H1 (cell line): ENCODE measurements at regions not wholly inside any gene's neighbourhood (a gene's known extent, or its start where the extent isn't known, plus 50 kb on each side); places are given as distances from the start of the nearest gene placed in this dataset.

Experiments
- CTCF ChIA-PET: fragments of 300-600 bp; sonication (Branson Sonifier 250); formaldehyde crosslinking; loops from one replicate; lab custom pipeline; 2021; ENCODE audit not compliant: partially characterized antibody; lab: Charles Lee
- POLR2A ChIA-PET: fragments of 300-600 bp; sonication (Branson Sonifier 250); formaldehyde crosslinking; loops from one replicate; lab custom pipeline; 2021; ENCODE audit warnings: inconsistent platforms; ENCODE audit not compliant: partially characterized antibody; lab: Charles Lee
- DNase-seq, 2 experiments: peaks; one replicate each; pipeline versions ENCODE4 v3.0.0 to v3.0.0-alpha.2; 2010 to 2022; ENCODE audit warnings: low spot score in 2 of 2, low read depth in 1 of 2, mixed read lengths in 1 of 2
- FAIRE-seq: peaks from 2 replicates; lab custom pipeline; 2011; peaks lifted over from hg19 to GRCh38; lab: Jason Lieb, UNC
- H2AFZ ChIP-seq: 2 replicates; pipeline ENCODE4 v1.8.1; 2012; ENCODE audit warnings: low read length, inconsistent platforms
- H2AK5ac ChIP-seq: 2 replicates; pipeline ENCODE4 v1.6.1; 2013; ENCODE audit warnings: low read depth, low read length
- H2BK120ac ChIP-seq: replicated peaks from 2 replicates; pipeline ENCODE3; 2013; ENCODE audit warnings: low read depth, low read length, inconsistent platforms
- H2BK12ac ChIP-seq: 2 replicates; pipeline ENCODE4 v1.6.1; 2013; ENCODE audit warnings: low read depth, low read length
- H2BK15ac ChIP-seq: 2 replicates; pipeline ENCODE4 v1.6.1; 2013; ENCODE audit warnings: low read length
- H2BK20ac ChIP-seq: 2 replicates; pipeline ENCODE4 v1.6.1; 2013; ENCODE audit warnings: low read length
- H2BK5ac ChIP-seq: 2 replicates; pipeline ENCODE4 v1.6.1; 2013; ENCODE audit warnings: low read depth, low read length
- H3K14ac ChIP-seq: 2 replicates; pipeline ENCODE4 v1.6.1; 2013; ENCODE audit warnings: inconsistent platforms; ENCODE audit not compliant: insufficient read length
- H3K18ac ChIP-seq: 2 replicates; pipeline ENCODE4 v1.6.1; 2013; ENCODE audit warnings: low read length; ENCODE audit errors: extremely low read depth
- H3K23ac ChIP-seq: 2 replicates; pipeline ENCODE4 v1.6.1; 2013; ENCODE audit warnings: inconsistent platforms; ENCODE audit not compliant: insufficient read length
- H3K23me2 ChIP-seq: 2 replicates; pipeline ENCODE4 v1.6.1; 2013; ENCODE audit warnings: low read depth, low read length
- H3K27ac ChIP-seq: 2 replicates; pipeline ENCODE4 v1.6.1; 2011; ENCODE audit warnings: low read depth, low read length, inconsistent platforms
- H3K27me3 ChIP-seq, 4 experiments: replicated peaks in 1 of 4; 1 replicate in 1 of 4; 2 replicates in 3 of 4; pipeline versions ENCODE4 v1.6.1 to v1.8.1; 2011 to 2013; ENCODE audit warnings: low read length in 3 of 4, mild to moderate bottlenecking in 3 of 4, inconsistent platforms in 2 of 4, mixed read lengths in 2 of 4, moderate library complexity in 1 of 4; ENCODE audit not compliant: control insufficient read depth in 3 of 4, insufficient read depth in 3 of 4; ENCODE audit errors: extremely low read depth in 1 of 4
- H3K36me3 ChIP-seq, 4 experiments: 2 replicates each; pipeline versions ENCODE4 v1.6.1 to v1.8.1; 2011 to 2013; ENCODE audit warnings: mild to moderate bottlenecking in 4 of 4, low read length in 3 of 4, moderate library complexity in 2 of 4, control low read depth in 1 of 4, inconsistent platforms in 1 of 4; ENCODE audit not compliant: insufficient read depth in 4 of 4, control insufficient read depth in 2 of 4
- H3K4ac ChIP-seq: replicated peaks from 2 replicates; pipeline ENCODE3; 2013; ENCODE audit warnings: low read length, low read depth, mixed read lengths, inconsistent platforms; ENCODE audit not compliant: insufficient read length
- H3K4me1 ChIP-seq, 4 experiments: replicated peaks in 1 of 4; 1 replicate in 1 of 4; 2 replicates in 3 of 4; pipeline versions ENCODE4 v1.6.1 to v1.8.1; 2011 to 2013; ENCODE audit warnings: low read length in 3 of 4, inconsistent platforms in 2 of 4, mixed read lengths in 1 of 4; ENCODE audit not compliant: insufficient read depth in 4 of 4, control insufficient read depth in 3 of 4
- H3K4me2 ChIP-seq, 2 experiments: 2 replicates each; pipeline versions ENCODE4 v1.6.1 to v1.8.1; 2011 to 2013; ENCODE audit warnings: low read depth in 2 of 2, low read length in 2 of 2, control low read depth in 1 of 2, inconsistent platforms in 1 of 2, mild to moderate bottlenecking in 1 of 2; ENCODE audit not compliant: insufficient read depth in 1 of 2
- H3K4me3 ChIP-seq, 4 experiments: fragments of 200-600, 300-600 bp in 1 of 4; sonication (generic), shearing (Covaris generic), sonication (Bioruptor Twin) in 1 of 4; 2 replicates each; pipeline versions ENCODE4 v1.5.1 to v1.8.1; 2011 to 2016; ENCODE audit warnings: low read length in 4 of 4, low read depth in 3 of 4, control low read depth in 2 of 4, inconsistent platforms in 2 of 4, mild to moderate bottlenecking in 2 of 4, mixed read lengths in 1 of 4, moderate library complexity in 1 of 4; ENCODE audit not compliant: insufficient read depth in 2 of 4; ENCODE audit errors: extremely low read depth in 1 of 4
- H3K56ac ChIP-seq: replicated peaks from 2 replicates; pipeline ENCODE3; 2013; ENCODE audit warnings: low read depth, mild to moderate bottlenecking, mixed read lengths, low read length, inconsistent platforms; ENCODE audit not compliant: insufficient read length
- H3K79me1 ChIP-seq: 2 replicates; pipeline ENCODE4 v1.6.1; 2013; ENCODE audit warnings: low read depth, low read length, control low read depth
- H3K79me2 ChIP-seq, 2 experiments: 2 replicates each; pipeline versions ENCODE4 v1.6.1 to v1.8.1; 2012 to 2013; ENCODE audit warnings: low read length in 2 of 2, mild to moderate bottlenecking in 2 of 2, inconsistent platforms in 1 of 2; ENCODE audit not compliant: insufficient read depth in 2 of 2, control insufficient read depth in 1 of 2
- H3K9ac ChIP-seq, 4 experiments: replicated peaks in 1 of 4; 1 replicate in 1 of 4; 2 replicates in 3 of 4; pipeline versions ENCODE4 v1.6.1 to v1.8.1; 2011 to 2013; ENCODE audit warnings: low read depth in 3 of 4, low read length in 3 of 4, control low read depth in 2 of 4, mild to moderate bottlenecking in 2 of 4, moderate library complexity in 2 of 4, inconsistent platforms in 1 of 4; ENCODE audit errors: extremely low read depth in 1 of 4
- H3K9me3 ChIP-seq, 2 experiments: 2 replicates each; pipeline versions ENCODE4 v1.6.1 to v1.8.1; 2012 to 2013; ENCODE audit warnings: mild to moderate bottlenecking in 2 of 2, moderate library complexity in 2 of 2, control low read depth in 1 of 2, inconsistent platforms in 1 of 2, low read depth in 1 of 2, low read length in 1 of 2, mixed read lengths in 1 of 2; ENCODE audit not compliant: insufficient read depth in 2 of 2
- H4K20me1 ChIP-seq, 2 experiments: replicated peaks in 1 of 2; 2 replicates each; pipeline versions ENCODE3 to v1.8.1; 2011 to 2013; ENCODE audit warnings: inconsistent platforms in 2 of 2, low read length in 2 of 2, mild to moderate bottlenecking in 1 of 2; ENCODE audit not compliant: insufficient read depth in 2 of 2, control insufficient read depth in 1 of 2
- H4K5ac ChIP-seq: 2 replicates; pipeline ENCODE4 v1.6.1; 2013; ENCODE audit warnings: low read length, low read depth, mixed read lengths, inconsistent platforms; ENCODE audit not compliant: insufficient read length
- H4K8ac ChIP-seq: 2 replicates; pipeline ENCODE4 v1.8.0; 2013; ENCODE audit warnings: mild to moderate bottlenecking, moderate library complexity, low read length, inconsistent platforms; ENCODE audit not compliant: insufficient read depth; ENCODE audit errors: extremely low read depth
- H4K91ac ChIP-seq: replicated peaks from 2 replicates; pipeline ENCODE3; 2013; ENCODE audit warnings: low read length, mixed read lengths, inconsistent platforms; ENCODE audit not compliant: insufficient read length
- FOSL1 ChIP-seq: IDR thresholded peaks from 2 replicates; pipeline ENCODE4 v1.6.1; 2011; ENCODE audit warnings: mild to moderate bottlenecking, low read depth, low read length, moderate library complexity; ENCODE audit not compliant: insufficient read depth
- SIN3A ChIP-seq, 2 experiments: IDR thresholded peaks in 1 of 2; conservative IDR thresholded peaks in 1 of 2; 2 replicates each; pipeline ENCODE4 v1.6.1; 2011 to 2012; ENCODE audit warnings: low read length in 2 of 2, improper control_type of control experiment in 1 of 2, low read depth in 1 of 2, mild to moderate bottlenecking in 1 of 2
- SUZ12 ChIP-seq: fragments of 200-600 bp; sonication (generic); IDR thresholded peaks from 2 replicates; pipeline ENCODE4 v1.6.1; 2012; ENCODE audit warnings: mild to moderate bottlenecking, inconsistent platforms, low read length, moderate library complexity, mixed read lengths
- WGBS, 2 experiments: shearing (Covaris generic) in 1 of 2; methylation state at CpG; one replicate each; pipeline versions ENCODE4 v1.1.6 to v1.1.7; 2013 to 2015; ENCODE audit warnings: low lambda C conversion rate in 2 of 2, mixed read lengths in 2 of 2, inconsistent platforms in 1 of 2, low coverage in 1 of 2, missing lambda C conversion rate in 1 of 2; ENCODE audit not compliant: insufficient replicate concordance in 2 of 2, insufficient coverage in 1 of 2, insufficient read length in 1 of 2; ENCODE audit errors: extremely low coverage in 1 of 2, missing lambda C conversion rate in 1 of 2; 5-methylcytosine and 5-hydroxymethylcytosine counted together

DNA sequence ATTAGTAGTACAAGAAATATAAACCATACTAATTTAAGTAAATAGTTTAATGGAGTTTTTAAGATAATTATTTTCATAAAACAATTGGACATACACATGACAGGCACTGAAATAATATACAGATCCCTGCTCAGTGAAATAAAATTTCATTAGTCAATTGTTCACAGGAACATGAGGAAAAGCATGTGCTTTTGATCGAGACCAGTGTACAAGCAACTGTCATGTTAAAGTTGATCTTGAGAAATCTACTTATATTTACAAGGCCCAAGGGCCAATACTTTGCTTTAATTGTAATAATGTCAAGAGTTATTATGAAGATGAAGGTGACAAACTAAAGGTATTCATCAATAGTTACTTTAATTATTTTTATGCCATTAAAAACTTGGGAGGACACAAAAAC lies 792.7 kb upstream of the LUZP2 start:
- H3K14ac ChIP-seq, result no peak overlapping the region
- 89% methylated on average over 1 of the region's 1 CpG; no CpG with 5 or more reads in 1 of the 2 experiments for WGBS, 2 experiments
- DNase-seq, result no peak
- no peak for TF ChIP-seq FOSL1
- TF ChIP-seq SIN3A (conservative IDR thresholded peaks at IDR 0.05 in 1 of 2, IDR thresholded peaks at IDR 0.05 in 1 of 2; ENCODE audit: low read depth in 1 of 2, low read length in 2 of 2), result no peak
- TF ChIP-seq SUZ12, result no peak

More for the DNA sequence above, 792.7 kb upstream of the LUZP2 start:
- no peak overlapping the region for H2BK20ac ChIP-seq
- H3K4me2 ChIP-seq, result no peak overlapping the region
- ChIA-PET CTCF (no interaction called here), POLR2A (no interaction called here)
- H3K4me3 ChIP-seq, result no peak overlapping the region
- no peak overlapping the region for H2BK5ac ChIP-seq
- H3K27me3 ChIP-seq, result no peaks in the 10 kb centered on the region
- H3K36me3 ChIP-seq, result no peaks in the 10 kb centered on the region
- no peak overlapping the region for H3K56ac ChIP-seq
- no peaks in the 10 kb centered on the region for H3K79me2 ChIP-seq
- no peak overlapping the region for H4K91ac ChIP-seq
- no peak overlapping the region for H3K27ac ChIP-seq
- H3K18ac ChIP-seq, result no peak overlapping the region
- no peaks in the 10 kb centered on the region for H4K20me1 ChIP-seq
- no peak overlapping the region for H2AK5ac ChIP-seq
- H3K4me1 ChIP-seq, result no peaks in the 10 kb centered on the region
- H3K9ac ChIP-seq, result no peak overlapping the region
- no peak overlapping the region for H2AFZ ChIP-seq
- no peak overlapping the region for H4K5ac ChIP-seq
- H4K8ac ChIP-seq, result no peak overlapping the region
- no peak overlapping the region for H3K4ac ChIP-seq
- H3K9me3 ChIP-seq, result no peaks in the 10 kb centered on the region
- FAIRE-seq, result no peak
- H2BK15ac ChIP-seq, result no peak overlapping the region
- H2BK120ac ChIP-seq, result no peak overlapping the region
- no peaks in the 10 kb centered on the region for H3K79me1 ChIP-seq
- no peak overlapping the region for H3K23ac ChIP-seq
- no peak overlapping the region for H2BK12ac ChIP-seq
- no peaks in the 10 kb centered on the region for H3K23me2 ChIP-seq
